RKO (cell line): ENCODE measurements at regions not wholly inside any gene's neighbourhood (a gene's known extent, or its start where the extent isn't known, plus 50 kb on each side); places are given as distances from the start of the nearest gene placed in this dataset.

Source experiments
- DNase-seq: peaks from one replicate; pipeline ENCODE4 v3.0.0-alpha.2; 2016; ENCODE audit warnings: low spot score

GRCh38 chr2:236499691-236500578 is 69.7 kb upstream of the ACKR3 start:
- no peak for DNase-seq

- no peak for DNase-seq
Measured at GRCh38 chr2:236501026-236501425, 68.6 kb upstream of the ACKR3 start.

GRCh38 chr2:236501531-236501930 is 68.1 kb upstream of the ACKR3 start:
- DNase-seq: no peak

GRCh38 chr2:236503100-236503499 is 66.5 kb upstream of the ACKR3 start:
- DNase-seq: no peak

GRCh38 chr2:236503583-236503982 is 66.0 kb upstream of the ACKR3 start:
- no peak for DNase-seq

- no peak for DNase-seq
Measured at GRCh38 chr2:236505041-236505440, 64.6 kb upstream of the ACKR3 start.

- no peak for DNase-seq
Measured at GRCh38 chr2:236505648-236506047, 64.0 kb upstream of the ACKR3 start.

- no peak for DNase-seq
Measured at GRCh38 chr2:236507393-236508085, 62.1 kb upstream of the ACKR3 start.

- DNase-seq: no peak
Measured at GRCh38 chr2:236508466-236508865, 61.2 kb upstream of the ACKR3 start.

- no peak for DNase-seq
Measured at GRCh38 chr2:236510034-236510433, 59.6 kb upstream of the ACKR3 start.

- DNase-seq: no peak
Measured at GRCh38 chr2:236511266-236511665, 58.4 kb upstream of the ACKR3 start.

- no peak for DNase-seq
Measured at GRCh38 chr2:236512267-236512666, 57.4 kb upstream of the ACKR3 start.

- peak; percentile 49 for DNase-seq
Measured at GRCh38 chr2:236512902-236513435, 56.7 kb upstream of the ACKR3 start.

GRCh38 chr2:236513956-236514355 is 55.7 kb upstream of the ACKR3 start:
- no peak for DNase-seq

GRCh38 chr2:236516708-236517107 is 52.9 kb upstream of the ACKR3 start:
- DNase-seq: no peak

- no peak for DNase-seq
Measured at GRCh38 chr2:236517251-236518031, 52.2 kb upstream of the ACKR3 start.
